ENCODE measurements at regions not wholly inside any gene's neighbourhood (a gene's known extent, or its start where the extent isn't known, plus 50 kb on each side); places are given as distances from the start of the nearest gene placed in this dataset.

DNA sequence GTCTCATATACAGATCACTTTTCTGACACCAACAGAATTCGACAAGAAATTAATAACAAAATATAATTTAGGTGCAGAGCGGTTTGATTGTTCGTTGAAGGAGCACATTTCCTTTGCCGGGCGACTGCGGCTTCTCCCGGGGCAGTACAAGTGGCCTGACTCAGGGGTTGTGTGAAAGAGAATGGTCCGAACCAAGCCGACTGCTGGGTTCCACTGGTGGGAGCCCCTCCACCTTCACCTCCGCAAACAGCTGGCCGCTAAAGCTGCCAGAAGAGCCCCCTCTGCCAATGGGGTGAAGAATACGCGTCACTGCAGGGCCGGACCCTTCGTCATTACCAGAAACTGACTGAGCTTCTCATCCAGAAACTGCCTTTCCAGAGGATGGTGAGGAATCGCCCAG lies 156.0 kb upstream of the IFNE start:
- intact Hi-C loops (cut with micrococcal nuclease), result no loop called here
- ChIA-PET CTCF (no interaction called here), POLR2A (no interaction called here)
- Mint-ChIP-seq H3K27me3 (no peaks in the 10 kb centered on the region), H3K27ac (no peak overlapping the region), H3K9me3 (no peaks in the 10 kb centered on the region), H3K4me1 (no peaks in the 10 kb centered on the region), H3K4me3 (no peak overlapping the region), H3K36me3 (ENCODE audit: low read depth) (no peaks in the 10 kb centered on the region)
- TF ChIP-seq, protein P1, sequence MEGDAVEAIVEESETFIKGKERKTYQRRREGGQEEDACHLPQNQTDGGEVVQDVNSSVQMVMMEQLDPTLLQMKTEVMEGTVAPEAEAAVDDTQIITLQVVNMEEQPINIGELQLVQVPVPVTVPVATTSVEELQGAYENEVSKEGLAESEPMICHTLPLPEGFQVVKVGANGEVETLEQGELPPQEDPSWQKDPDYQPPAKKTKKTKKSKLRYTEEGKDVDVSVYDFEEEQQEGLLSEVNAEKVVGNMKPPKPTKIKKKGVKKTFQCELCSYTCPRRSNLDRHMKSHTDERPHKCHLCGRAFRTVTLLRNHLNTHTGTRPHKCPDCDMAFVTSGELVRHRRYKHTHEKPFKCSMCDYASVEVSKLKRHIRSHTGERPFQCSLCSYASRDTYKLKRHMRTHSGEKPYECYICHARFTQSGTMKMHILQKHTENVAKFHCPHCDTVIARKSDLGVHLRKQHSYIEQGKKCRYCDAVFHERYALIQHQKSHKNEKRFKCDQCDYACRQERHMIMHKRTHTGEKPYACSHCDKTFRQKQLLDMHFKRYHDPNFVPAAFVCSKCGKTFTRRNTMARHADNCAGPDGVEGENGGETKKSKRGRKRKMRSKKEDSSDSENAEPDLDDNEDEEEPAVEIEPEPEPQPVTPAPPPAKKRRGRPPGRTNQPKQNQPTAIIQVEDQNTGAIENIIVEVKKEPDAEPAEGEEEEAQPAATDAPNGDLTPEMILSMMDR (IDR thresholded peaks at IDR 0.05), result no peak
- no peak for ATAC-seq (ENCODE audit: low read depth)
- DNase-seq, result no peak

DNA sequence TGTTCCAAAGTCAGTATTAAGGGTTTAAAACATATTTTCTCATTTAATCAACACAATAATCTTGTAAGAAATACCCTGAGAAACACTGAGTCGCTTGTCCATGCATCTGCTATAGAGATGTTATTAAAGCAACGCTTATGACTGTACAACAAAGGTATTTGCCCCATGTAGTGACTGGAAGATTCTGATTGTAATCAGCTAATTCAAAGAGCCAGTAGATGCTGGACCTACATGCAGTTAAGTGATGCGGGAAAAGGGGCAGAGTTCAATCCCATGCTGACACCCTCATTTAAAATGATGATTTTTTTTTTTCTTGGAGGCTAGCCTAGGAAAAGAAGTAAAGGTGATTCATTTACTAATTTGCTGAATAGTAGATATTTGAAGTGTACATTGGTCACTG lies 149.3 kb upstream of the MTAP start:
- TF ChIP-seq, protein P1 (IDR thresholded peaks at IDR 0.05), result no peak
- peaks cover 2% of the 10 kb centered on the region for H3K27me3 Mint-ChIP-seq
- CTCF ChIA-PET, result no interaction called here
- intact Hi-C loops (cut with micrococcal nuclease), result no loop called here
- no peak overlapping the region for H3K27ac Mint-ChIP-seq
- H3K4me1 Mint-ChIP-seq, result no peaks in the 10 kb centered on the region
- H3K36me3 Mint-ChIP-seq (ENCODE audit: low read depth), result no peaks in the 10 kb centered on the region
- peaks cover 6% of the 10 kb centered on the region for H3K9me3 Mint-ChIP-seq
- no peak overlapping the region for H3K4me3 Mint-ChIP-seq
- POLR2A ChIA-PET, result no interaction called here
- DNase-seq (no peak), ATAC-seq (ENCODE audit: low read depth) (no peak)

DNA sequence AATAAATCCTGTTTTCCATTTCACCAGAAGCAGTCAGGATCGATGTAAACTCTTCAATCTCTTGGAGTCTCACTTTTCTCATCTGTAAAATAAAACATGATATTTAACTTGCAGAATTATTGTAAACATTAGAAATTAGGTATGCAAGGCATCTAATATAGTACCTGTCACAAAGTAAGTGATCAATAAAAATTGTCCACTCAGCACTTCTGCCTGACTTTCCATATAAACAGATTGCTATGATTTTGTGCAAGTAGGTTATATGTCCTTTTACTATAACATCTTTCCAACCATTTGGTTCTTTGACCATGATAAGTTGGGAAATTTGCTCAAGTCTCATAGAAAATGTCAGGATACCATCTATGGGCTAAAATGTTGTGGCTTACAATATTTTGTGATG lies 148.8 kb upstream of the MTAP start:
- intact Hi-C loops (cut with micrococcal nuclease), result no loop called here
- no peak overlapping the region for H3K4me3 Mint-ChIP-seq
- DNase-seq (no peak), ATAC-seq (ENCODE audit: low read depth) (no peak)
- H3K27me3 Mint-ChIP-seq, result peaks cover 2% of the 10 kb centered on the region
- POLR2A ChIA-PET, result no interaction called here
- no peak overlapping the region for H3K27ac Mint-ChIP-seq
- CTCF ChIA-PET, result no interaction called here
- no peaks in the 10 kb centered on the region for H3K36me3 Mint-ChIP-seq (ENCODE audit: low read depth)
- peaks cover 4% of the 10 kb centered on the region for H3K9me3 Mint-ChIP-seq
- no peaks in the 10 kb centered on the region for H3K4me1 Mint-ChIP-seq
- TF ChIP-seq, protein P1 (IDR thresholded peaks at IDR 0.05), result no peak

DNA sequence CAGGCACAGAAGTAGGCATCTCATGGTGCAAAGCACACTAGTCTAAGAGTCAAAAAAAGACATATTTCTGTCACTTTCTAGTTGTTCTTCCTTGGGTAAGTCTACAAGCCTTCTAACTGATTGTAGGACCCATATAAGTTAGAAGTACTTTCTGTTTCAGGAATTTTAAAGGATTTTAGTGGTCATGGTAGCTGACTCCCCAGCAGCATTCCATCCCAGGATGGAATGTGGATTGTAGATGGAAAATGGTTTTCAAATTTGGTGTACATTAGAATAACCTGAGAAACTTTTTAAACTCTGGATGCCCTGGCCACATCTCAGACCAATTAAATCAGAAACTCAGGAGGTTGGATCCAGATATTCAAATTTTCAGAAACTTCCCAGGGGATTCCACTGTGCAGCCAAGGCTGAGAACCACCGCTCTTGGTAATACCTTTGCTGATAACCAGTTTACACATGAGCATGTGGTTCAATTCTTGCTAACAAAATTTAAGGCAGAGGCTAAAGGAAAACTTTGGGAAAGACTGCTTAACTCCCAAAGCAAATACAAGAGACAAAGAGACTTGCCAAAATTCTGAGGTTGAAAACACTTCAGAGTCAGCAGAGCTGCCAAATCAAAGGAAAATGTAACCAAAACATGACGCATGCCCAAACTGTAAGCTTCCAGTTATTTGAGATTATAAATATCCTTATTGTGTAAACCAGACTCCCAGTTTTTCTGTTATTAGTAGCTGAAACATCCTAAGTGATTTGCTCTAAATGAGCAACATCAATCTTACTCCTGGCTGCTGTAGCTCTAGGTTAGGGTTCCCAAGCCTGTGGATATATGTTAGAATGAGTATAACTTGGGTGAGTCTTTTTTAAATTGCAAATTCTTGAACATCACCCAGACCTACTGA lies 145.4 kb upstream of the MTAP start:
- CTCF ChIA-PET, result no interaction called here
- TF ChIP-seq, protein P1 (IDR thresholded peaks at IDR 0.05), result no peak
- ATAC-seq (ENCODE audit: low read depth) (no peak), DNase-seq (no peak)
- Mint-ChIP-seq H3K27me3 (peaks cover 2% of the 10 kb centered on the region), H3K9me3 (no peaks in the 10 kb centered on the region), H3K36me3 (ENCODE audit: low read depth) (no peaks in the 10 kb centered on the region), H3K4me1 (no peaks in the 10 kb centered on the region), H3K27ac (no peak overlapping the region), H3K4me3 (no peak overlapping the region)
- intact Hi-C loops (cut with micrococcal nuclease), result no loop called here
- POLR2A ChIA-PET, result no interaction called here

DNA sequence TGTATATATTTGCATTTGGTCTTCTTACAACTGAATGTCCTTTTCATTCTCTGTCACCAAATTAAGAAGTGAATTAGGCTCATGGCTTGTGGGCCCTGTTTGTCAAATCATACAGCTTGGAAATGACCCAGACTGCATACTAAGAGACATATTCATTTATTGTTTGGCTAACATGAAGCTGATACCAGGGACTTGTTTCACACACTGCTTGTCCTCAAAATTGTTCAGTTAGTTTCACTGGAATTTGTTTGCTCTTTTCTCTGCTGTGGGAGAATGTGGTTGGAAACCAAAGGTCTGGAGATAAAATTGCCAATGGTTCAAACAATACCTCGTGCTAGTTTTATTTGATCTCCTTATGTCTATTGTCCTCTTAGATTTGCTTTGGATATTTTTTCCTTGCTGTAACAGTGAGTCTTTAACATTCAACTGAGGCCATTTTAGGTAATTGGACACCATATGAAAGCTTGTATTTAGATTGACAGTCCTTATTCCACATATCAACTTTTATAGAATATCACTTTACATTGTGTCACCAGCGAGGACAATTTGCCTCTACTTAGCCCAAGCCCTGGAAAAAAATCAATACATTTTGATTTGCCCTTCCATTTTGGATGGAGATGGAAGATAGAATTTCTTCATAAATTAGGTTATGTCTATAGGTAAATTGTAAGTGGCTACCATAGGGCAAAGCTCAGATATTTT lies 144.3 kb upstream of the MTAP start:
- ChIA-PET CTCF (no interaction called here), POLR2A (no interaction called here)
- TF ChIP-seq, protein P1 (IDR thresholded peaks at IDR 0.05), result no peak
- no peaks in the 10 kb centered on the region for H3K4me1 Mint-ChIP-seq
- no peaks in the 10 kb centered on the region for H3K36me3 Mint-ChIP-seq (ENCODE audit: low read depth)
- H3K27me3 Mint-ChIP-seq, result no peaks in the 10 kb centered on the region
- H3K9me3 Mint-ChIP-seq, result no peaks in the 10 kb centered on the region
- ATAC-seq (ENCODE audit: low read depth) (no peak), DNase-seq (no peak)
- intact Hi-C loops (cut with micrococcal nuclease), result no loop called here
- no peak overlapping the region for H3K27ac Mint-ChIP-seq
- no peak overlapping the region for H3K4me3 Mint-ChIP-seq
